ENCODE measurements at regions not wholly inside any gene's neighbourhood (a gene's known extent, or its start where the extent isn't known, plus 50 kb on each side); places are given as distances from the start of the nearest gene placed in this dataset.
"Not testable (repeated sequence)": the region's sequence is repeated elsewhere in the genome, so short reads cannot be mapped to it uniquely, and the experiment has no call there.

GRCh38 chr17:34045990-34046389 is 209.1 kb upstream of the CCL2 start:
- DNase-seq: no peak

GRCh38 chr17:34051046-34051445 is 204.0 kb upstream of the CCL2 start:
- no peak for DNase-seq

GRCh38 chr17:34054495-34054894 is 200.6 kb upstream of the CCL2 start:
- no peak for DNase-seq

- DNase-seq: no peak
Measured at GRCh38 chr17:34055606-34056005, 199.5 kb upstream of the CCL2 start.

GRCh38 chr17:34059423-34060220 is 195.5 kb upstream of the CCL2 start:
- DNase-seq: no peak

- DNase-seq: no peak
Measured at GRCh38 chr17:34066528-34066927, 188.6 kb upstream of the CCL2 start.

GRCh38 chr17:34067011-34067410 is 188.1 kb upstream of the CCL2 start:
- peak; percentile 72 for DNase-seq

GRCh38 chr17:34068571-34068970 is 186.5 kb upstream of the CCL2 start:
- DNase-seq: no peak

GRCh38 chr17:34070712-34071111 is 184.4 kb upstream of the CCL2 start:
- no peak for DNase-seq

GRCh38 chr17:34071886-34072420 is 183.1 kb upstream of the CCL2 start:
- no peak for DNase-seq

- DNase-seq: no peak
Measured at GRCh38 chr17:34075076-34075475, 180.0 kb upstream of the CCL2 start.

- DNase-seq: peak; percentile 48
Measured at GRCh38 chr17:34076743-34077631, 178.1 kb upstream of the CCL2 start.

GRCh38 chr17:34081269-34081668 is 173.8 kb upstream of the CCL2 start:
- DNase-seq: no peak

GRCh38 chr17:34082404-34082803 is 172.7 kb upstream of the CCL2 start:
- DNase-seq: no peak

- DNase-seq: not testable (repeated sequence)
Measured at GRCh38 chr17:34089042-34089441, 166.0 kb upstream of the CCL2 start.

GRCh38 chr17:34090593-34090992 is 164.5 kb upstream of the CCL2 start:
- no peak for DNase-seq

GRCh38 chr17:34091975-34092374 is 163.1 kb upstream of the CCL2 start:
- DNase-seq: no peak

GRCh38 chr17:34095106-34095505 is 160.0 kb upstream of the CCL2 start:
- peak; percentile 17 for DNase-seq

- DNase-seq: no peak
Measured at GRCh38 chr17:34098699-34099098, 156.4 kb upstream of the CCL2 start.

GRCh38 chr17:34099859-34100515 is 155.1 kb upstream of the CCL2 start:
- DNase-seq: peak; percentile 63

GRCh38 chr17:34107019-34107418 is 148.1 kb upstream of the CCL2 start:
- DNase-seq: no peak

GRCh38 chr17:34110315-34110714 is 144.8 kb upstream of the CCL2 start:
- DNase-seq: no peak

- no peak for DNase-seq
Measured at GRCh38 chr17:34113089-34113488, 142.0 kb upstream of the CCL2 start.

Data from DMS153 (cell line).